C4-2B (cell line): ENCODE measurements at regions not wholly inside any gene's neighbourhood (a gene's known extent, or its start where the extent isn't known, plus 50 kb on each side); places are given as distances from the start of the nearest gene placed in this dataset.

Experiments
- H3K27ac ChIP-seq: fragments of 450-650 bp; 2 replicates; pipeline ENCODE4 v1.5.1; 2017
- CTCF ChIP-seq: fragments of 450-650 bp; conservative IDR thresholded peaks from 2 replicates; pipeline ENCODE4 v1.5.1; 2017; ENCODE audit warnings: mild to moderate bottlenecking
- ZFX ChIP-seq: fragments of 450-650 bp; IDR thresholded peaks from 2 replicates; pipeline ENCODE4 v1.6.1; 2017

DNA sequence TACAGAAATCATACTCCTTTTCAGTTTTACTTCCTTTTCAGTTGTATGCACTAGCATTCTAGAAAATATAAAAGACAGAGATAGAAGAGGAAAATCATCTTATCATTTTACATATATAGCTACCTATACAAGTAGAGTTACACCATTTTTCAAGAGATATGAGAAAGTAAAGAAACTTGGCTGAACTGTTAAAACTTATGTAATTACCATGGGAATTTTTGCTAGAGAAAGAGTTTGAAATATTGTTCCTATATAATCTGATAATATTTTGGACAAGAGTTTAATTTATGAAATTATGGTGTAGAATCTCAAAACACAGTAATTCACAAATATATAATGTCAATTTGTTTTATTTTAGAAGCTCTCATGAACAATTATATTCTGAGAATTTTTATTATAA lies 180.8 kb downstream of the PLPPR4 start:
- TF ChIP-seq CTCF (no peak), ZFX (no peak)
- H3K27ac ChIP-seq = no peak overlapping the region

GRCh38 chr1:99445486-99445885 lies 181.2 kb downstream of the PLPPR4 start:
- no peak overlapping the region for H3K27ac ChIP-seq
- TF ChIP-seq ZFX (no peak), CTCF (no peak)

DNA sequence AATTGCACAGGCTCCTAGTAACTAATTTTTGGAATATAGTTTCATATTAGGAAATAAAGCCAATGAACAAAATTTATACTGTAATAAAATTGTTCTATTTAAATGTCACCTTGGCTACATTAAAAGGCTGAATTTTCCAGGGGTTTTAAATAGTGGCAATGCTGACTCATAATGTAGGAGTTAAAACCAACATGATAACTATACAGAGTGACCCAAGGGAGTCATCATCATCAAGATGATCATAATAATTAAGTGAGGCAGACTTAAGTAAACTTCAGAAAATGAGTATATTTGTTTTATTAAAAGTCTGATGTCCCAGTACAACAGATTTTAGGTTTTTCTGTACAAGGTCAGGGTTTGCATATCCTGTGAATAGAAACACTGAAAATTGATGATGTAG lies 183.4 kb downstream of the PLPPR4 start:
- TF ChIP-seq ZFX (no peak), CTCF (no peak)

GRCh38 chr1:99455760-99456159 lies 190.2 kb upstream of the PALMD start:
- TF ChIP-seq ZFX (no peak), CTCF (no peak)
- no peak overlapping the region for H3K27ac ChIP-seq

More for the DNA sequence above, 183.4 kb downstream of the PLPPR4 start:
- H3K27ac ChIP-seq = no peak overlapping the region

DNA sequence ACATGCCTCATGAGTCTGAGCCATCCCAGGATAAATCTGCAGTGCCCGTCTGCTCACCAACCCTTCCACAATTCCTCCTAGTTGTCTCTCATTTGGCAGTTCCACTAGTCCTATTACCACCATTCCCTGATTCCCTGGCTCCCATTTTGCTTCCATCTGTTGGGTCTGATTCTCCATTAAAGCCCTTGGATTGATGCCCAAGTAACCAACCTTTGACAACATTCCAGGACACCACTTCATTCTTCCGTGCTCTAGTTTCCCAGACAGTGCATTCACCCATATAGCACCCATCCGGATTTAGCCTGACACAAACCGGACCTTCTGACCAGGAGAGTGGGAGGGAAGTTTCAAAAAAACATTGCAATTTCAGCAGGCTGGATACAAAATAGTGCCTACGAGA lies 189.4 kb upstream of the PALMD start:
- peak overlapping the region; percentile 66; the same call in 1 of the 2 replicates for H3K27ac ChIP-seq
- TF ChIP-seq CTCF = no peak
- TF ChIP-seq ZFX = no peak

- no peak for TF ChIP-seq CTCF
- TF ChIP-seq ZFX = no peak
- H3K27ac ChIP-seq = peak overlapping the region; percentile 66; the same call in 1 of the 2 replicates
Observed at GRCh38 chr1:99457381-99458165, 188.3 kb upstream of the PALMD start.

- no peak overlapping the region for H3K27ac ChIP-seq
- TF ChIP-seq ZFX (no peak), CTCF (no peak)
Observed at GRCh38 chr1:99461499-99461898, 184.4 kb upstream of the PALMD start.
